Hepatocyte (in vitro differentiated cells): ENCODE measurements at regions not wholly inside any gene's neighbourhood (a gene's known extent, or its start where the extent isn't known, plus 50 kb on each side); places are given as distances from the start of the nearest gene placed in this dataset.

Source experiments
- DNase-seq: peaks from one replicate; pipeline ENCODE4 v3.0.0-alpha.2; 2016; ENCODE audit warnings: low spot score
- H2AFZ ChIP-seq: fragments of 200-600 bp; sonication (generic); 2 replicates; pipeline ENCODE4 v1.6.0; 2016; ENCODE audit warnings: antibody characterized with exemption, mild to moderate bottlenecking
- H3K27ac ChIP-seq: fragments of 200-600 bp; sonication (generic); 2 replicates; pipeline ENCODE4 v1.5.1; 2016; ENCODE audit warnings: mild to moderate bottlenecking
- H3K27me3 ChIP-seq: fragments of 200-600 bp; sonication (generic); 2 replicates; pipeline ENCODE4 v1.6.1; 2016
- H3K36me3 ChIP-seq: fragments of 200-600 bp; sonication (generic); replicated peaks from 2 replicates; pipeline ENCODE4 v1.5.1; 2016; ENCODE audit warnings: low read depth; ENCODE audit not compliant: insufficient read depth
- H3K4me1 ChIP-seq: fragments of 200-600 bp; sonication (generic); 2 replicates; pipeline ENCODE4 v1.5.1; 2016; ENCODE audit warnings: mild to moderate bottlenecking, moderate library complexity; ENCODE audit not compliant: insufficient read depth
- H3K4me2 ChIP-seq: fragments of 200-600 bp; sonication (generic); 2 replicates; pipeline ENCODE4 v1.6.0; 2016
- H3K4me3 ChIP-seq: fragments of 200-600 bp; sonication (generic); 2 replicates; pipeline ENCODE4 v1.5.1; 2016; ENCODE audit warnings: mild to moderate bottlenecking
- H3K79me2 ChIP-seq: fragments of 200-600 bp; sonication (generic); 2 replicates; pipeline ENCODE4 v1.6.0; 2017; ENCODE audit warnings: mild to moderate bottlenecking
- H3K9me2 ChIP-seq: fragments of 200-600 bp; sonication (generic); replicated peaks from 2 replicates; pipeline ENCODE4 v1.6.0; 2017; ENCODE audit warnings: mild to moderate bottlenecking; ENCODE audit not compliant: insufficient read depth
- H3K9me3 ChIP-seq: fragments of 200-600 bp; sonication (generic); 2 replicates; pipeline ENCODE4 v1.5.1; 2016; ENCODE audit warnings: low read depth, mild to moderate bottlenecking
- H4K20me1 ChIP-seq: fragments of 200-600 bp; sonication (generic); 2 replicates; pipeline ENCODE4 v1.6.0; 2016; ENCODE audit warnings: mild to moderate bottlenecking; ENCODE audit not compliant: insufficient read depth, poor library complexity, severe bottlenecking
- CTCF ChIP-seq: fragments of 200-600 bp; sonication (generic); IDR thresholded peaks from 2 replicates; pipeline ENCODE4 v1.5.1; 2016; ENCODE audit warnings: antibody characterized with exemption, mild to moderate bottlenecking; ENCODE audit not compliant: poor library complexity
- EZH2 ChIP-seq: fragments of 200-600 bp; sonication (generic); IDR thresholded peaks from 2 replicates; pipeline ENCODE4 v1.6.1; 2016; ENCODE audit warnings: antibody characterized with exemption, mild to moderate bottlenecking, borderline replicate concordance
- EZH2phosphoT487 ChIP-seq: fragments of 200-600 bp; sonication (generic); IDR thresholded peaks from one replicate; pipeline ENCODE4 v1.6.1; 2018; ENCODE audit warnings: antibody characterized with exemption, mild to moderate bottlenecking, low read depth, moderate library complexity; ENCODE audit not compliant: unreplicated experiment, severe bottlenecking
- WGBS: methylation state at CpG from one replicate; pipeline ENCODE4 v1.1.6; 2016; ENCODE audit warnings: low lambda C conversion rate; ENCODE audit errors: missing lambda C conversion rate; 5-methylcytosine and 5-hydroxymethylcytosine counted together

- TF ChIP-seq CTCF: no peak
- no peak for TF ChIP-seq EZH2
- no peak for TF ChIP-seq EZH2phosphoT487
- no peaks in the 10 kb centered on the region for H3K27me3 ChIP-seq
- no peak overlapping the region for H2AFZ ChIP-seq
- H3K4me3 ChIP-seq: no peak overlapping the region
- H3K36me3 ChIP-seq: no peaks in the 10 kb centered on the region
- 97% methylated on average over 2 of the region's 2 CpGs for WGBS
- no peaks in the 10 kb centered on the region for H3K9me2 ChIP-seq
- H4K20me1 ChIP-seq: no peaks in the 10 kb centered on the region
- H3K9me3 ChIP-seq: no peaks in the 10 kb centered on the region
- no peaks in the 10 kb centered on the region for H3K4me1 ChIP-seq
- no peak overlapping the region for H3K4me2 ChIP-seq
- no peak overlapping the region for H3K27ac ChIP-seq
- DNase-seq: no peak
- no peaks in the 10 kb centered on the region for H3K79me2 ChIP-seq
These were observed 110.0 kb upstream of the PRR16 start for GRCh38 chr5:120354126-120354525.

DNA sequence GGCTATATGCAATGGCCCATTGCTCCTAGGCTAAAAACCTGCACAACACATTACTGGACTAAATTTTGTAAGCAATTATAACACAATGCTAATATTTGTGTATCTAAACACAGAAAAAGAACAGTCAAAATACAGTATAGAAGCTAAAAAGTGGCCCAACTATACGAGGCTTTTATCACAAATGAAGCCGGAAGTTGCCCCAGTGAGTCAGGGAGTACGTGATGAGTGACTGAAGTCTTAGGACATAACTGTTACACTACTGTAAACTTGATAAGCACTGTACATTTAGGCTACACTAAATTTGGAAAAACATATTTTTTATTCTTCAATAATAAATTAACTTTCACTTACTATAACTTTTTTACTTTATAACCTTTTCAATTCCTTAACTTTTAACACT is 105.2 kb upstream of the PRR16 start:
- TF ChIP-seq EZH2phosphoT487 (no peak), EZH2 (no peak), CTCF (no peak)
- no peaks in the 10 kb centered on the region for H3K9me2 ChIP-seq
- no peak overlapping the region for H3K4me2 ChIP-seq
- DNase-seq: no peak
- no peaks in the 10 kb centered on the region for H3K9me3 ChIP-seq
- WGBS: 80% methylated on average over 3 of the region's 3 CpGs
- no peak overlapping the region for H2AFZ ChIP-seq
- H3K4me1 ChIP-seq: no peaks in the 10 kb centered on the region
- no peak overlapping the region for H3K4me3 ChIP-seq
- H4K20me1 ChIP-seq: no peaks in the 10 kb centered on the region
- no peaks in the 10 kb centered on the region for H3K27me3 ChIP-seq
- no peaks in the 10 kb centered on the region for H3K79me2 ChIP-seq
- H3K27ac ChIP-seq: no peak overlapping the region
- no peaks in the 10 kb centered on the region for H3K36me3 ChIP-seq

DNA sequence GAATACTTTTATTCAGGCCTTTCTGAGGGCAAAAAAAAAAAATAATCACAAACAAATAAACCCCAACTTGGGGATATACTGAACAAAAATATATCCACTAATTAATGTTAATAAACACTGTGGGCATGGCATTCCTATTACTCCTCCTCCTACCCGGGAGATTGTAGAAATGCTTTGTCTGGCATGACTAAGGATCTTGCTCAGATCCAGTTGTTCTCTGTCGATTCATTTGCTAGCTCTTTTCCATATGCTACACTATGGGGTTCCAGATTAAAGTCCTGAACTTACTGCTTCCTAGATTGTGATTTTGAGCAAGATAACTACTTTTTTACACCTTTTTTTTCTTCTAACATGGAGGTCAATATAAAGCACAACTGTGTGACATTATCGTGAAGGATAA is 102.2 kb upstream of the PRR16 start:
- H3K27ac ChIP-seq: no peak overlapping the region
- H4K20me1 ChIP-seq: no peaks in the 10 kb centered on the region
- H3K9me3 ChIP-seq: no peaks in the 10 kb centered on the region
- H3K27me3 ChIP-seq: no peaks in the 10 kb centered on the region
- DNase-seq: no peak
- H3K9me2 ChIP-seq: no peaks in the 10 kb centered on the region
- H3K4me3 ChIP-seq: no peak overlapping the region
- H3K36me3 ChIP-seq: no peaks in the 10 kb centered on the region
- no peak for TF ChIP-seq EZH2phosphoT487
- TF ChIP-seq CTCF: no peak
- TF ChIP-seq EZH2: no peak
- no peaks in the 10 kb centered on the region for H3K79me2 ChIP-seq
- H3K4me1 ChIP-seq: no peaks in the 10 kb centered on the region
- H3K4me2 ChIP-seq: no peak overlapping the region
- WGBS: 89% methylated on average over 3 of the region's 3 CpGs
- no peak overlapping the region for H2AFZ ChIP-seq

DNA sequence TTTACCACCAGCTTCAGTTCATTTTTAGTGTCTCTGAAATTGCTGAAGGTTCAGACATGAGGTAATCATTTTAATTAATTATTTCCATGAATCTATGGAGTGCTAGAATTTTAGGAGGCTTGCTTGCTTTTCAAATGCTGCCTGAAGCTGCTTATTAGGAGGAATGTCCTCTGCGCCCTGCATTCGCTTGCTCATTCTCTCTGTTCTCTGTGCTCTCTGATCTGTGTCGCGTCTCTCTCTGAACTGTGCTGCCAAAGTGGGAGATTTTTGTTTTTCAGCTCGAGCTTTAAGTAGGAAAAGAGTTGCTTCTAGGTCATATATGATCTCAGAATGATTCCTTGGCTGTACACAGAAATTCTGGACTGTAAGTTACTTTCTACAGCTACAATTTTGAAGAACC is 101.7 kb upstream of the PRR16 start:
- Histone ChIP-seq H3K36me3 (no peaks in the 10 kb centered on the region), H3K4me2 (no peak overlapping the region), H3K4me3 (no peak overlapping the region), H4K20me1 (no peaks in the 10 kb centered on the region), H3K4me1 (no peaks in the 10 kb centered on the region), H2AFZ (no peak overlapping the region), H3K9me3 (no peaks in the 10 kb centered on the region), H3K27ac (no peak overlapping the region), H3K79me2 (no peaks in the 10 kb centered on the region), H3K27me3 (no peaks in the 10 kb centered on the region), H3K9me2 (no peaks in the 10 kb centered on the region)
- 86% methylated on average over 5 of the region's 5 CpGs for WGBS
- DNase-seq: no peak
- TF ChIP-seq EZH2 (no peak), EZH2phosphoT487 (no peak), CTCF (no peak)
